ENCODE measurements at regions not wholly inside any gene's neighbourhood (a gene's known extent, or its start where the extent isn't known, plus 50 kb on each side); places are given as distances from the start of the nearest gene placed in this dataset.

- TF ChIP-seq CTCF (IDR thresholded peaks at IDR 0.05) (no peak), POLR2A (IDR thresholded peaks at IDR 0.05) (no peak)
Measured at GRCh38 chr7:93830141-93830925, 60.2 kb downstream of the TFPI2 start.

Data from uterus (tissue), 2 donors.